ENCODE measurements at regions not wholly inside any gene's neighbourhood (a gene's known extent, or its start where the extent isn't known, plus 50 kb on each side); places are given as distances from the start of the nearest gene placed in this dataset.

DNA sequence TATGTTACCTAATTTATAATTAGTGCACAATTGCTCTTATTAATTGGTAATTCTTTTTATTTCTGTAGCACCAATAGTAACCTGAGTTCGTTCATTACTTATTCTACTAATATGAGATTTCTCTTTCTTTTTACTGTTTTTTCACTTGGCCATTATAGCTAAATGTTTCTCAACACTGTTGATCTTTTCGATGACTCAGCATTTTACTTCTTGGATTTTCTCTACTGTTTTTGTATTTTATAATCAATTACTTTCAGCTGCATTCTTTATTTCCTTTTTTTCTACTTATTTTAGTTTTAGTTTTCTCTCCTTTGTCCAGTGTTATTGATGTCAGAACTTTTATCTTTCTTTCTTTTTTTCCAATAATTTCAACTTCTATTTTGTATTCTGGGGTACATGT, 589.4 kb upstream of the SOX11 start:
- H3K9me3 ChIP-seq (ENCODE audit: insufficient read depth, low read depth, low read length): no peaks in the 10 kb centered on the region
- H3K4me1 ChIP-seq (ENCODE audit: insufficient read depth, low read length, poor library complexity, severe bottlenecking): no peaks in the 10 kb centered on the region
- H3K4me3 ChIP-seq (ENCODE audit: low read length, poor library complexity, severe bottlenecking): no peak overlapping the region
- H2AFZ ChIP-seq (ENCODE audit: low read length): no peak overlapping the region
- TF ChIP-seq EZH2phosphoT487 (IDR thresholded peaks at IDR 0.05; ENCODE audit: borderline replicate concordance): no peak
- TF ChIP-seq, protein P1, sequence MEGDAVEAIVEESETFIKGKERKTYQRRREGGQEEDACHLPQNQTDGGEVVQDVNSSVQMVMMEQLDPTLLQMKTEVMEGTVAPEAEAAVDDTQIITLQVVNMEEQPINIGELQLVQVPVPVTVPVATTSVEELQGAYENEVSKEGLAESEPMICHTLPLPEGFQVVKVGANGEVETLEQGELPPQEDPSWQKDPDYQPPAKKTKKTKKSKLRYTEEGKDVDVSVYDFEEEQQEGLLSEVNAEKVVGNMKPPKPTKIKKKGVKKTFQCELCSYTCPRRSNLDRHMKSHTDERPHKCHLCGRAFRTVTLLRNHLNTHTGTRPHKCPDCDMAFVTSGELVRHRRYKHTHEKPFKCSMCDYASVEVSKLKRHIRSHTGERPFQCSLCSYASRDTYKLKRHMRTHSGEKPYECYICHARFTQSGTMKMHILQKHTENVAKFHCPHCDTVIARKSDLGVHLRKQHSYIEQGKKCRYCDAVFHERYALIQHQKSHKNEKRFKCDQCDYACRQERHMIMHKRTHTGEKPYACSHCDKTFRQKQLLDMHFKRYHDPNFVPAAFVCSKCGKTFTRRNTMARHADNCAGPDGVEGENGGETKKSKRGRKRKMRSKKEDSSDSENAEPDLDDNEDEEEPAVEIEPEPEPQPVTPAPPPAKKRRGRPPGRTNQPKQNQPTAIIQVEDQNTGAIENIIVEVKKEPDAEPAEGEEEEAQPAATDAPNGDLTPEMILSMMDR (conservative IDR thresholded peaks at IDR 0.05; ENCODE audit: low read length): no peak
- no peaks in the 10 kb centered on the region for H3K36me3 ChIP-seq (ENCODE audit: insufficient read depth, low read length)
- H3K4me2 ChIP-seq (ENCODE audit: low read depth, low read length, poor library complexity, severe bottlenecking): no peak overlapping the region
- H3K27me3 ChIP-seq (ENCODE audit: insufficient read depth, low read length, poor library complexity, severe bottlenecking): no peaks in the 10 kb centered on the region
- H3F3A ChIP-seq (ENCODE audit: low read depth): no peaks in the 10 kb centered on the region
- no peaks in the 10 kb centered on the region for H4K20me1 ChIP-seq (ENCODE audit: insufficient read depth, low read length, poor library complexity, severe bottlenecking)
- H3K9ac ChIP-seq (ENCODE audit: low read depth, low read length, poor library complexity, severe bottlenecking): no peak overlapping the region
- H3K79me2 ChIP-seq (ENCODE audit: insufficient read depth, low read length): no peaks in the 10 kb centered on the region
- no peaks in the 10 kb centered on the region for H3K9me2 ChIP-seq (replicated peaks; ENCODE audit: low read depth, low read length)

DNA sequence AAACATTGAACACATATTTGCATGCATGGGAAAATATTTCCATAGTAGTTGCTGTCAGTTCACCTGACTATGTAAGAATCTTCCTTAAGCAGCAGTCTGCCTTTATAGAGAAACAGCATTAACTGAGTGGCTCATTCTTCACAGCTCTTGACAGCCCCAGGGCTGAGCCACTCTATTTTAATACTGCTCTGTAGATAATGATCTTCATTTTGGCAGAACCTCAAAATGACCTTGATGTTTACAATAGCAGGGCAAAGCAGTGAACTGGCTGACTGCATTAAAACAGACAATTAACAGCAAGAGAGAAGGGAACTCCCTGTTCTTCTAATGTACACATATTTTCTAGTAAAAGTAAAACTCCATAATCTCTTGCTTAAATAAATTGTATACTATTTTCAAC, 580.6 kb upstream of the SOX11 start:
- no peaks in the 10 kb centered on the region for H3K27me3 ChIP-seq (ENCODE audit: insufficient read depth, low read length, poor library complexity, severe bottlenecking)
- H3K4me1 ChIP-seq (ENCODE audit: insufficient read depth, low read length, poor library complexity, severe bottlenecking): no peaks in the 10 kb centered on the region
- H3K9ac ChIP-seq (ENCODE audit: low read depth, low read length, poor library complexity, severe bottlenecking): no peak overlapping the region
- H3K36me3 ChIP-seq (ENCODE audit: insufficient read depth, low read length): no peaks in the 10 kb centered on the region
- H3K79me2 ChIP-seq (ENCODE audit: insufficient read depth, low read length): no peaks in the 10 kb centered on the region
- no peaks in the 10 kb centered on the region for H3K9me2 ChIP-seq (replicated peaks; ENCODE audit: low read depth, low read length)
- H4K20me1 ChIP-seq (ENCODE audit: insufficient read depth, low read length, poor library complexity, severe bottlenecking): no peaks in the 10 kb centered on the region
- H3F3A ChIP-seq (ENCODE audit: low read depth): no peaks in the 10 kb centered on the region
- H2AFZ ChIP-seq (ENCODE audit: low read length): no peak overlapping the region
- H3K9me3 ChIP-seq (ENCODE audit: insufficient read depth, low read depth, low read length): no peaks in the 10 kb centered on the region
- H3K4me3 ChIP-seq (ENCODE audit: low read length, poor library complexity, severe bottlenecking): no peak overlapping the region
- H3K4me2 ChIP-seq (ENCODE audit: low read depth, low read length, poor library complexity, severe bottlenecking): no peak overlapping the region
- TF ChIP-seq, protein P1 (conservative IDR thresholded peaks at IDR 0.05; ENCODE audit: low read length): no peak
- TF ChIP-seq EZH2phosphoT487 (IDR thresholded peaks at IDR 0.05; ENCODE audit: borderline replicate concordance): no peak

DNA sequence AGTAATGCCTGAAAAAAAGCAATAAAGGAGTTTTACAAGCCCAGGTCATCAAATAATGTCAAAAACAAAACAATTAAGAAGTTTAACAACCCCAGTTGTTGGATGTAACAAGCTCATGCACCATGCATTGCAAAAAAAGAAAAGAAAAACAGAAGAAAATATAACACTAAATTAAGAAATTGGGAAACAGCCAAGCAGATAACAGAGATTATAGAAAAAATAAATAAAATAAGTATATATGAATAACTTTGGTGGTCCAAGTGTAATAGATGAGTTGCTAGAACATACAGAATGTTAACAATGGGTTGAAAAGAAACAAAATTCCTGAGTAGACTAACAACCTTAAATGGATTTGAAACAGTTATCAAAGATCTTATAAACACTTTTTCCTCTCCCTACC, 573.1 kb upstream of the SOX11 start:
- Histone ChIP-seq H3K79me2 (ENCODE audit: insufficient read depth, low read length) (no peaks in the 10 kb centered on the region), H3K4me3 (ENCODE audit: low read length, poor library complexity, severe bottlenecking) (no peak overlapping the region), H3K9me2 (replicated peaks; ENCODE audit: low read depth, low read length) (no peaks in the 10 kb centered on the region), H3K4me1 (ENCODE audit: insufficient read depth, low read length, poor library complexity, severe bottlenecking) (no peaks in the 10 kb centered on the region), H3K9me3 (ENCODE audit: insufficient read depth, low read depth, low read length) (no peaks in the 10 kb centered on the region), H4K20me1 (ENCODE audit: insufficient read depth, low read length, poor library complexity, severe bottlenecking) (no peaks in the 10 kb centered on the region), H3K36me3 (ENCODE audit: insufficient read depth, low read length) (no peaks in the 10 kb centered on the region), H3F3A (ENCODE audit: low read depth) (no peaks in the 10 kb centered on the region), H3K27me3 (ENCODE audit: insufficient read depth, low read length, poor library complexity, severe bottlenecking) (no peaks in the 10 kb centered on the region), H2AFZ (ENCODE audit: low read length) (no peak overlapping the region), H3K4me2 (ENCODE audit: low read depth, low read length, poor library complexity, severe bottlenecking) (no peak overlapping the region), H3K9ac (ENCODE audit: low read depth, low read length, poor library complexity, severe bottlenecking) (no peak overlapping the region)
- TF ChIP-seq, protein P1 (conservative IDR thresholded peaks at IDR 0.05; ENCODE audit: low read length): no peak
- no peak for TF ChIP-seq EZH2phosphoT487 (IDR thresholded peaks at IDR 0.05; ENCODE audit: borderline replicate concordance)
